Right renal pelvis (tissue), 4 donors: ENCODE measurements at regions not wholly inside any gene's neighbourhood (a gene's known extent, or its start where the extent isn't known, plus 50 kb on each side); places are given as distances from the start of the nearest gene placed in this dataset.
"Not testable (repeated sequence)": the region's sequence is repeated elsewhere in the genome, so short reads cannot be mapped to it uniquely, and the experiment has no call there.

Experiments used
- DNase-seq, 4 donors: peaks; one replicate each; pipeline ENCODE4 v3.0.0-alpha.2; 2013; ENCODE audit warnings: low read depth in 4 of 4, low spot score in 3 of 4, missing footprints in 1 of 4

DNA sequence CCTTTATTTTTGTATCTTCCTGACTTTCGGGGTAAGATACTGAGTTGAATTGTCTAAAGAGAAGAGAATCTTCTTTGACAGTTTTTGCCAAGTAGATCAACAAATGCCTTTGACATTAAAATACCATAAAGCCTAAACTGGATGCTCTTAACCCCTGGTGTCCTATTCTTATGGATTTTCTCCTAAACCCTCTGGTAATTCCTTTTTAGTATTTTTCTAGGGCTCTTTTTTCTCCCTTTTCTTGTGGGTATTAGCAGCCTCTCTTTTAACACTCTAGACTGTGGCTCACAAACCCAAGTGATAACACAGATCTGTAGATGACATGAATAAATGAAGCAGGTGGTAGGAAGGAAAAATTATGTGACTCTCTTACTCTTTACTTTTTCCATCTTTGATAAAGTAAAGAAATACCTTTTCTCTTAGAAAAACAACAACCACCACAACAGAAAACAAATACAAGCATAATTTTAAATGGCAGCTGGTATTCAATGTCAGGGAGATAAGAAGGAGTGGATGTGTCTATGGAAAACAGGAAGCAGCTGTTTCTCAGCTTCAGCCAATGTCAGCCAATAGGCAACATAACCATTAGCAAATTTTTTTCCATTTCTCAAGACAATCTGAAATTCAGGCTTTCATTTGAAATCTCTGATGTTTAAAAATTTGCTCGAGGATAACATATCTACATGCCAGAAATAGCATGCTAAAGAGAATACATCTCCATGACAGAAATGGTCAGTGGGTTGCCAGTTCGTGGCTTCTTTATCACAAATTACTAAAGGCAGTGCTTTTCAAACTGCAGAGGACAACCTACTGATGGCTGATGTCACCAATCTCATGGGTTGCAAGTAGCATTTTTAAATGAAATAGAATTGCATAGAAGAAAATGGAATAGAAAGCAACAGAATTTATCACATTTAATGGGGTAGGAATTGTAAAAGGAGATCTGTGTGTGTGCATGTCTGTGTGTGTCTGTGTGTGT lies 123.1 kb upstream of the KRR1 start:
- no peak for DNase-seq

DNA sequence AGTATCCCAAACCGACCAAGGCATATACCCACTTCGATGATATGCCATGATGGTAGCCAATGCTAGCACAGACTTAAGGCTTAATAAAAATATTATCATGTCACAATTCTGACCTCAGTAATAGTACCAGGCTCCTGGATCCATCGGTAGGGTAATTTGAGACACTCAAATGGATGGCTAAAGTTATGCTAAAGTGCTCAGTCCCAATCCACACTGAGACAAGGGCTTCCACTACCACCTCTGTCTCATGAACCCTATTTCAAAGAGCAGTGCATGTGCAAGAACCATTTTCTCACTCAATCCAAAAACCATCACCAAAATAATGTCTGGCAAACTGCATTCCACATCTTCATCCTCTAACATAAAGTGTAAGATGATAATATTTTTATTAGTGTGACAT lies 122.4 kb upstream of the KRR1 start:
- no peak for DNase-seq

DNA sequence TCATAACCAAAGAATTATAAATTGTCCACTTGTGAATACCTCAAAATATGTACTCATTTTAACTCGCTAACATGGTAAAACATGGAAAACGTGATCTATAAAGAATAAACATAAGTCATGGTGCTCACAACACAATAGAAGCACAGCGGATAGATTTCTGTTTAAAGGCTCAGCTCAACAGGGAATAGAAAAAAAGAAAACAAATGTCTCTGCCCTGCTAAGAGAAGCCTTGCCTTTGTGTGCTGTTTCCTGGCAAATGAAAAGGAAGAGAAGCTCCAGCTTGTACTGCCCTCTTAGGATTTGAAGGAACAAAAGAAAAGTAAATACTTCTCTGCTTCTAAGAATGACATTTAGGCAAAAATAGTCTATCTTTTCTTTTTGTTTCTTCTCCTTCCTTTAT lies 121.0 kb upstream of the KRR1 start:
- DNase-seq = no peak

DNA sequence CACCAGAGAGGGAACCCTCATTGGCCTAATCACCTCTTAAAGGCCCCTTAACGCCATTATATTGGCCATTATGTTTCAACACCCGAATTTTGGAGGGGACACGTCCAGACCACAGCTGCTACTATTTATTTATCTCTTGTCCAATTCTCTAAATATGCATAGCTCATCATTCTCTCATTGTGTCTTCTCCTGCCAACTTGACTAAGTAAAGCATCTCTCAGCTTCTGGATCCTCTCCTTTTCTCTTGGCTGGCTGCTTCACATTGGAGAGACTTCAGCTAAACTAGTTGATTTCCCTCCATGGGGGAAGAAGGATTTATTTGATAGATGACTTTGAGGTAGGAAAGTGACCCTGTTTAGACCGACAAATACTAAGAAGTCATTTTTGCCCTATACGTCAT lies 120.4 kb upstream of the KRR1 start:
- no peak for DNase-seq

DNA sequence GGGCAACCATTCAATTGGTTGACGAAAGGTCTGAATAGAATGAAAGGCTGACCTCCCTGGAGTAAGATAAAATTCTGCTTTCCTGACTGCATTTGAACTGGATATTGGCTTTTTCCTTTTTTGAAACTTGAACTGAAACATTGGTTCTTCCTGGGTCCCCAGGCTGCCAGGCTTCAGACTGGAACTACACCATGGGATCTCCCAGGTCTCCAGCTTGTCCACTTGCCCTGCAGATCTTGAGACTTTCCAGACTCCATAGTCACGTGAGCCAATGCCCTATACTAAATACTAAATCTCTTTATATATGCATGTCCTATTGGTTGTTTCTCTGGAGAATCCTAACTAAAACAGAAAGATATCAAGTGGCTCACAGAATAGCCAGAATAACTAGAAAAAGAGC lies 118.7 kb upstream of the KRR1 start:
- DNase-seq = no peak

DNA sequence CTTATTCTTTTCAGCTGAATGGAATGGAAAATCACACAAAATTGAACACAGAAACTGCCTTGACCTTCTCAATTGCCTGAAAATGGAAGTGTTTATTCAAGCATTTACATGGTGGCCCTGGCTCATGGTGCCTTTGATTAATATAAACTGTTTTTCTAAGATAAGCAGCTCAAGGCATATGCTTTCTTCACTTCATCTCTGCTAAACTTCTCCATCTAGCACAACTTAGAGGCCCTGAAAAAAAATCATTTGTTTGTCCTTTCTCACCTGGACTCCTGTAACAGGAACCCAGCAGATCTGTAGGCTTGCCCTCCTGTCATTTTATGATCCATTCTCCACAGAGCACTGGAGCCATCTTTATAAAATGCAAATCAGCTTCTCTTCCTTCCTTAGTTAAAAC lies 117.5 kb upstream of the KRR1 start:
- no peak for DNase-seq

DNA sequence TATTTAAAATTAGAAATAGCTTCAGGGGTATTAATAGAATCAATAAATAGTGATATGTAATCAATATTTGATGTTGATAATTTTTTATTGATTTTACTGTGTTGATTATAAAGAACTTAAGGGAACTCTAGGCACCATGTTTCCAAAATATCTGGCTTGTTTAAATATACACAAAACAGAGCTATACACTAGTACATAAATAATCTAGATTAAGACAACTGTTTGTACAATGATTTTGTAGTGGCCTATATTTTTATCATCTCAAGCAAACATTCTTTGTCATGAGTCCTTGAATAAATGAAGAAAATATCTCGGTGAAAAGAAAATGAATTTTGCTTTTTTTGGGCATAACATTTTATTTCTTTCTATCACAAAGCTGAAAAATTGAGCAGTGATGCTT lies 117.1 kb upstream of the KRR1 start:
- DNase-seq = no peak

DNA sequence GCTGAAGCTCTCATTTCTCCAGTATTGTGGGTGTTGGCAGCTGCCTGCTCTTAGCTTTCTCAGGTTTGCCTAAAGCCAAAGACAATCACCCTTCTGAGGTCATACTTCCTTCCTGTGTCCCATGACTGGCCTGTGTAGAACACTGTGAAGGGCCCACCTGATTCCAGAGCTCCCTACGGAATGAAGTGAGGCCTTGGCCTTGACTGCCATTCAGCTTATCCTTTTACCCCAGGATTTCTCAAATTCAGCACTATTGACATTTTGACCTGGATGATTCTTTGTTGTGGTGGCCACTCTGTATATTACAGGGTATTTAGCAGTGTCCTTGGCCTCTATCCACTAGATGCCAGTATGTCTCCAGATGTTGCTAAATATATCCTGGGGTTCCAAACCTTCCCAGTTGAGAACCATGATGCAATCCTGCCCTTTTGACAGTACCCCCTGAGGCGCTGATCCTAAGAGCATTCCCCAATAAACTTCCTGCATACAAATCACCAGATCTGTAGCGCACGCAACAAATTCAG lies 112.3 kb upstream of the KRR1 start:
- DNase-seq = no peak

DNA sequence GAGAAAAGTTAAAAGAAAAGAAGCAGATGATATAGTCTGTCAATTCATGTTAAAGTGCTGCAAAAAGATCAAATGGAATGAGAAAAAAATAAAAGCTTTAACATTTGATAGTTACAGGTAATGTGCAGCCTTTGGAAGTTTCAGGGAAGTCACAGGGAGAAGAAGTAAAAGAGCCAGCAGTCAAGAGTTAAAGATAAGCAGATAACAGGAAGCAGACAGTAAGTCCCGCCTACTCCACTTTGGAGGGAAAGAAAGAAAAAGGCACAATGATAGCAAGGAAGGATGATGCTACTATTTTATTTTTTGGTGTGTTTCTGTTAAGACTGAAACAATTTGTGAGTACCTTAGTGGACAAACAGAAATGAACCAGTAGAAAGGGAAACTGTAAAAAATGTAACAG lies 111.1 kb upstream of the KRR1 start:
- no peak for DNase-seq

DNA sequence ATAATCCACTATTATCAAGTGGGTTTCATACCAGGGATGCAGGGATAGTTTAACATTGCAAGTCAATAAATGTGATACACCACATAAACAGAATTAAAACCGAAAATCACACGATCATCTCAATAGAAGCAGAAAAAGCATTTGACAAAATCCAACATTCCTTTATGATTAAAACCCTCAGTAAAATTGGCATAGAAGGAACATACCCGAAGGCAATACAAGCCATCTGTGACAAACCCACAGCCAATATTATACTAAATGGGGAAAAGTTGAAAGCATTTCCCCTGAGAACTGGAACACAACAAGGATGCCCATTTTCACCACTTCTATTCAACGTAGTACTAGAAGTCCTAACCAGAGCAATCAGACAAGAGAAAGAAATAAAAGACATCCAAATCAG lies 103.0 kb upstream of the KRR1 start:
- not testable (repeated sequence) for DNase-seq

DNA sequence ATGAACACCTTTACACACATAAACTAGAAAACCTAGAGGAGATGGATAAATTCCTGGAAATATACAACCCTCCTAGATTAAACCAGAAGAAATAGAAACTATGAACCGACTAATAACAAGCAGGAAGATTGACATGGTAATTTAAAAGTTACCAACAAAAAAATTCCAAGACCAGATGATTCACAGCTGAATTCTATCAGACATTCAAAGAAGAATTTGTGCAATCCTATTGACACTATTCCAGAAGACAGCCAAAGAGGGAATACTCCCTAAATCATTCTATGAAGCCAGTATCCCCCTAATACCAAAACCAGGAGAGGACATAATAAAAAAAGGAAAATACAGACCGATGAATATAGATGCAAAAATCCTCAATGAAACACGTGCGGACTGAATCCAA lies 102.6 kb upstream of the KRR1 start:
- DNase-seq = no peak

DNA sequence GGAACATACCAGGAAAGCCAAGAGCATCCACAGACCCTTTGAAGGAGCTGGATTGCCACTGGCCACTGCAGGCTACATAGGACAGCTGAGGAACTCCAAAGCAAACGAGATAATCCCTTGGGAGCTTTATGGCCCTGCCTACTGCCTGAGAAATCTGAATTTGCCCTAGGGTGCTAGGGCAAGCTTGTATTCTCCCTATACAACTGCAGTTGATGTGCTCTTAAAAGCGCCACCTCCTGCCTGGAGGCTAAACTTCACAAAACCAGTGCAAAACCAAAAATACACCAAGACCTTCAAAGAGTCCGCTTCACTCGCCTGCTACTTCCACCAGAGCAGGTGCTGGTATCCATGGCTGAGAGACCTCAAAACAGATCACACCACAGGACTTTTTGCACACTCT lies 99.6 kb upstream of the KRR1 start:
- no peak for DNase-seq

DNA sequence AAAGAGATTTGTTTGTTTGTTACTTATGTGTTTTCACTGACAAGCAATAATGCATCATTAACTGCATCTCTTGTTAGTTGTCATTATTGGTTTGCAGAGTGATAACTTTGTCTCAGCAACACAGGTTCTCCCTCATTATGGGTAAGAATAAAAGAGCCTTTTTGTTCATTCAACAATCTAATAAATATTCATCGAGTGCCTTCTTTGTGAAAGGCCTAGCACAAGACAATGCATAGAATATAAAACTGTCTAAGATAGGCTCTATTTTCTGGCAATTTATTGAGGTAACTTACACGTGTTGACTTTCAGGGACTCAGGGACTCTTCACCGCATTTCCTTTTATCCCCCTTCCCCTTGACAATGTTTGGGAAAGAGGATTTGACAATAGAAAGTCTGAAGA lies 95.5 kb upstream of the KRR1 start:
- DNase-seq = no peak

DNA sequence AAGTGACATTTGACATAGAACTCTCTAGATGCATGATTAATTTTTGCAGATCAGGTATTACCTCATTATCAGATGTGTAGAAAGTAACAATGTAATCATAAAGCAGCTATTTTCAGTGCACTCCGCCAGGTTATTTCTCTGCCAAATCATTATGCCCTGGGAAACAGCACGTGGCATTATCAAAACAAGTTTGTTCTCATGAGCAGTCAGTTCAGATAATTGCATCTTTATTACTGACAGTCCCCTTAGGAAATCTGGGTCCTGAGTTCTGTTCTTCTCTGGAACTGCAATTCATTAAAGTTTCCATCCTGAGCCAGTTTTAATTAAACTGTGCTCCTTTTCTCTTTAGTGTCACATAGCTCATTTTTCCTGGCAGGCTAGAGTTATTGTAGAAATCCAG lies 94.7 kb upstream of the KRR1 start:
- no peak for DNase-seq

DNA sequence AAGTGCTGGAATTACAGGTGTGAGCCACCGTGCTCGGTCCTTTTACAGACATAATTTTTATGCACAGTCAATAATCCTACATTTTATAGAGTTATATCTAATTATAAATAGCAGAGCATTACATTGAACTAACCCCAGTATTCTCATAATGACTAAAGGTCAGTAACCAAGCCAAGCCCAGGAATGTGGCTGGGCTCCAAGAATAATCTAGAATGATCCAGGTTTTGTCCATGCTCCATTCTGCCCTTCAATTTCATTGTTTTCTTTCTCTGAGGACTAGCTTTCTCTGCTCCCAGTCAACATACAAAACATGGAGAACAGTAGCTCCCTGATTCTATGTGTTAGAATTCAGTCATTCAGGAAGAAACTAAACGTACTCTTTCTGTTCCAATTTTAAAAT lies 92.1 kb upstream of the KRR1 start:
- no peak for DNase-seq

DNA sequence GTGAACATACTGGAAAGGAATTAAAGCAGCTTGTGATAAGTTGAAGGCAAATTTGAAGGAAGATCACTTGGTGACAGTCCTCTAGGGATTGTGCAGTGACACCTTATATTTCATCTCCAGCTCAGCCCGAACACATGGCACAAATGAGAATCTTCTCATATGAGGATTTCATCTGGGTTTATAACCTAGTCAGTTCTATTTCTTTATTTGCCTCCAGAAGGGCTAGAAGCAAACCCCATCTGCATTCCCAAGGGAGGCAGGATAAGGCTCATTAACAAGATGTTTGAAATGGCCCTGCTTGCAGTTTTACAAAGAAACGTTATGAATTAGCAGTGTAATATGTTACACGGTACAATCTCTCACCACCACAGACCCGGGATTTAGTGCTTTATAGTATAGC lies 90.7 kb upstream of the KRR1 start:
- no peak for DNase-seq

DNA sequence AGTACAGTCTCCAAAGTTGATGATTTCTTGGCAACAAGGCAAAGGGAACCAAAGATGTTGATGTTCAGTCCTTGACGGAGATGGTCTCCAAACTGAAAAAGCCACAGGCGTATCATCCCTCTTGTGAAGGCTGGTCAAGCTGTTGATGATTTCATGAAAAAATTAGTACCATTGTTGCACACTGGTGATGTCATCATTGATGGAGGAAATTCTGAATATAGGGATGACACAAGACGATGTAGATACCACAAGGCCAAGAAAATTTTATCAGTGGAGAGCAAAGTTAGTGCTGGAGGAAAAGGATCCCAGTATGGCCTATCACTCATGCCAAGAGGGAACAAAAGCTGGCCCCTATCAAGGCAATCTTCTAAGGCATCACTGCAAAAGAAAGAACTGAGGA lies 88.7 kb upstream of the KRR1 start:
- no peak for DNase-seq

DNA sequence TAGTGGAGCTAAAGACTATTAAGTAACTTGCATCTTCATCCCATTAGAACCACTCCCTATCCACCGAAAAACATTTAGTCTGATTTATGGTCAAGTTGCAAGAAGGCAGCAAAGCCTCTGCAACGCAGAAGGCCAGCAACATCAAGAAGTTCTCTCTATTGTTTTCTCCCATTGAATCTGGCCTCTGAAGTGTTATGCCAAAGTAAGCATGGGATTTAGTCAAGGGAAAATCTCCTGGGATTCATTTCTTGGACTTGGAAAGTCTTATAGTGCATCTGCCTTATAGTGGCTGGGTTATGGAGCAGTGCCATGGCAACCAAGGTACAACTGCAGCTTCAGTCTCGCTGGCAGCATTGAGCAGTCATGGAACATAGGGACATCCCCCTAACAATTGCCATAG lies 87.7 kb upstream of the KRR1 start:
- no peak for DNase-seq

DNA sequence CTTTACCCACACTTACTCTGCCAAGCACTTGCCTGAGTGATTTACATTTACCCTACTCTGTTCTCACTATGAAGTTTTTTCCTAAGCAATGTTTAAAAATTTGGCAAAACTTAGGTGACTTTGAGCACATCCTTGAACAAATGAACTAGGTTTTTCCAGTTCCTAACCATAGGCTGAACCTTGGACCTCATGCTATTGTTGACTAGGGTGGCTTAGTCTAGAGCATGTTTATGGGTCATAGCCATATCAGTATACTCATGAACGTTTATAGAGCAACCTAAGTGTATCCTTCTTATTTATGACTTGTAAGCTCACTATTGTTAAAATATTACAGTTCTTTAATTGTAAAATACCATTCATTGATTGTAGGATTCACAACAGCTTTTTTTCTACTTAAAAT lies 85.0 kb upstream of the KRR1 start:
- DNase-seq = no peak

DNA sequence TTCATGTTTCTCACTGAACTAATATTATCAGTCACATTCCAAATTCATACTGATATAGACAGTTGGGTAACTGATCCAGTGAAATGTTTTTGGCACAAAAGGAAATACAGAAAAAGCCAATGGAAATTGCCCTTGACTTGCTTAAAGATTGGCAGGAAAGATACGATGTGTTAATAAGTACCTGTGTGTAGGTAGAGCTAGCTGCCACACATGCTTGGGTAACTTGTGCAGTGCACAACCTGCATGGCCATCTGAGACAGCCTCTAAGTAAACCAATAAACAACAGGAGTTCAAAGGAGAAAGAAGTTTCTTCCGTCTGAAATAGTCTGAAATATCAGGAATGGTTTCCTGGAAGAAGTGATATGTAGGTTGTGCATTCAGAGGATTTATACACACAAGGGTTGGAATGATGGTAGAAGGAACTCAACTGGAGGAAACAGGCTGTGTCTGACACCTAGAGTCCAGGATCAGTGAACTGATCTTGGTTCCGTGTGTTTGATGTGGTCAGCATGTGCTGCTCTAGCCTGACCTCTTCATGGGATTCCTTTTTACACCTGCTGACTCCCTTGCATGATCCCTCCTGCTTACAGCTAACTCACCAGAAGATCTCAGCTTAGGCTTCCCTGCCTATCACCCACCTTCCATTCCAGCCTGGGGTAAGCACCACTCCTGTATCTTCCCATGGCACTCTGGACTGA lies 81.4 kb upstream of the KRR1 start:
- no peak for DNase-seq

DNA sequence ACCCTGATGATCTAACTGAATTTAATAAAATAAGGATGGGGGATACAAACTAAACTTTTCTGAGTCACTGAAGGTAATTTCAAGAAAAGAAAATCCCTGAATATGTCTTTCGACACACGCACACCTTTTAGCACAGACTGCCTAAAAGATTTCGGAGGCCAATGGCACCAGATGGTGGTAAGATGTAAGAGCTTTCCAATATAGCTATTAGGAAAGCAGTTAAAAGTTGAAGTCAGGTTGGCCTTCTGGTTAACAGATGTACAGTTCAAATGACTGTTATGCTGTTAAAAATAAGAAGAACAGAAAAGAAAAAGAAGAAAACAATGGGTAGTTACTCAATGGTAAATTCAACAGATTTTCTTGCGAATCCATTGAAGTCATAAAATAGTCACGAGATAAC lies 80.7 kb upstream of the KRR1 start:
- DNase-seq = no peak

DNA sequence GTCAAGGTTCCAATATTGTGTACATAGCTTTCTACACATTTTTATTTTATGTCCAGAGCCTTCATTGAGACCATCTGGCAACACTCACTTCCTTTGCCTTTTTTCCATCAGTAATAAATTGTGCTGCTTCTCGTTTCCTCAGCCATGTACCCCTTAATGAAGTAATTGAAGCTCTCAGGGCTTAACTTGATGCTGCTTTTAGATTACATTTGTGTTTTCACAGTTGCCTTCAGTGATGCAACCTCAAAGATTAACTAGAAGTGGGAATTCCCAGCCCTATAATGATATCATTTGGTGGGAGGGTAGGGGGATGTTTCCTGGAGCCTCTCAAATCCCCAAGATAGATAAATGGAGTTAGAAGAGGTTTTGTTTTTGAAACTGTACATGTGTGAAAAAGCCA lies 80.2 kb upstream of the KRR1 start:
- no peak for DNase-seq
